SKM-1 (cell line): ENCODE measurements at regions not wholly inside any gene's neighbourhood (a gene's known extent, or its start where the extent isn't known, plus 50 kb on each side); places are given as distances from the start of the nearest gene placed in this dataset.
"Not testable (repeated sequence)": the region's sequence is repeated elsewhere in the genome, so short reads cannot be mapped to it uniquely, and the experiment has no call there.

Experiments
- DNase-seq: peaks from one replicate; lab custom pipeline; 2025; ENCODE audit not compliant: unreplicated experiment; lab: John Stamatoyannopoulos, UW

GRCh38 chr6:80530103-80530502 is 423.6 kb downstream of the BCKDHB start:
- DNase-seq = no peak

- DNase-seq = no peak
These were observed 421.6 kb downstream of the BCKDHB start for GRCh38 chr6:80528115-80528514.

GRCh38 chr6:80527552-80528052 is 421.1 kb downstream of the BCKDHB start:
- DNase-seq = no peak

GRCh38 chr6:80523531-80523997 is 417.1 kb downstream of the BCKDHB start:
- no peak for DNase-seq

GRCh38 chr6:80523010-80523409 is 416.5 kb downstream of the BCKDHB start:
- no peak for DNase-seq

GRCh38 chr6:80522576-80522975 is 416.1 kb downstream of the BCKDHB start:
- DNase-seq = no peak

- DNase-seq = no peak
These were observed 413.5 kb downstream of the BCKDHB start for GRCh38 chr6:80519811-80520594.

- DNase-seq = no peak
These were observed 411.1 kb downstream of the BCKDHB start for GRCh38 chr6:80517525-80517924.

GRCh38 chr6:80510521-80510920 is 404.1 kb downstream of the BCKDHB start:
- DNase-seq = not testable (repeated sequence)

- no peak for DNase-seq
These were observed 402.6 kb downstream of the BCKDHB start for GRCh38 chr6:80508885-80509630.

- no peak for DNase-seq
These were observed 398.4 kb downstream of the BCKDHB start for GRCh38 chr6:80504882-80505281.

GRCh38 chr6:80503660-80504059 is 397.2 kb downstream of the BCKDHB start:
- DNase-seq = no peak

GRCh38 chr6:80502871-80503270 is 396.4 kb downstream of the BCKDHB start:
- no peak for DNase-seq

- no peak for DNase-seq
These were observed 395.2 kb downstream of the BCKDHB start for GRCh38 chr6:80501636-80502035.

GRCh38 chr6:80497696-80498486 is 391.4 kb downstream of the BCKDHB start:
- not testable (repeated sequence) for DNase-seq

GRCh38 chr6:80489911-80490635 is 383.6 kb downstream of the BCKDHB start:
- DNase-seq = no peak

- DNase-seq = no peak
These were observed 381.7 kb downstream of the BCKDHB start for GRCh38 chr6:80488190-80488589.

GRCh38 chr6:80485494-80485893 is 379.0 kb downstream of the BCKDHB start:
- not testable (repeated sequence) for DNase-seq

- no peak for DNase-seq
These were observed 375.6 kb downstream of the BCKDHB start for GRCh38 chr6:80482056-80482455.

GRCh38 chr6:80480421-80481157 is 374.1 kb downstream of the BCKDHB start:
- DNase-seq = no peak
